IPS-20b (cell line): ENCODE measurements at regions not wholly inside any gene's neighbourhood (a gene's known extent, or its start where the extent isn't known, plus 50 kb on each side); places are given as distances from the start of the nearest gene placed in this dataset.

Source experiments
- H3K27ac ChIP-seq: one replicate; pipeline ENCODE4 v1.5.1; 2013; ENCODE audit warnings: low read length
- H3K27me3 ChIP-seq: 2 replicates; pipeline ENCODE4 v1.6.1; 2013; ENCODE audit warnings: mild to moderate bottlenecking, low read length, inconsistent platforms; ENCODE audit not compliant: insufficient read depth
- H3K36me3 ChIP-seq: 2 replicates; pipeline ENCODE4 v1.6.1; 2013; ENCODE audit warnings: low read depth, mild to moderate bottlenecking, inconsistent platforms, low read length, moderate library complexity; ENCODE audit not compliant: insufficient read depth
- H3K4me1 ChIP-seq: 2 replicates; pipeline ENCODE4 v1.6.1; 2013; ENCODE audit warnings: mild to moderate bottlenecking, control low read depth, inconsistent platforms, low read length, moderate library complexity; ENCODE audit not compliant: insufficient read depth
- H3K4me3 ChIP-seq: 2 replicates; pipeline ENCODE4 v1.5.1; 2013; ENCODE audit warnings: mild to moderate bottlenecking, low read length, inconsistent platforms
- H3K9ac ChIP-seq: 2 replicates; pipeline ENCODE4 v1.6.1; 2013; ENCODE audit warnings: low read depth, mild to moderate bottlenecking, inconsistent platforms, low read length, moderate library complexity
- H3K9me3 ChIP-seq: 2 replicates; pipeline ENCODE4 v1.6.1; 2013; ENCODE audit warnings: mild to moderate bottlenecking, low read depth, low read length, inconsistent platforms; ENCODE audit not compliant: insufficient read depth

GRCh38 chr2:2851316-2851715 is 520.2 kb upstream of the MYT1L start:
- Histone ChIP-seq H3K4me3 (no peak overlapping the region), H3K9me3 (no peaks in the 10 kb centered on the region), H3K4me1 (peaks cover 7% of the 10 kb centered on the region; the same call in 1 of the 2 replicates), H3K9ac (no peak overlapping the region), H3K27me3 (no peaks in the 10 kb centered on the region), H3K36me3 (no peaks in the 10 kb centered on the region), H3K27ac (no peak overlapping the region)

GRCh38 chr2:2850859-2851258 is 519.8 kb upstream of the MYT1L start:
- H3K4me3 ChIP-seq, result no peak overlapping the region
- H3K9ac ChIP-seq, result no peak overlapping the region
- no peak overlapping the region for H3K27ac ChIP-seq
- H3K27me3 ChIP-seq, result no peaks in the 10 kb centered on the region
- no peaks in the 10 kb centered on the region for H3K9me3 ChIP-seq
- peaks cover 7% of the 10 kb centered on the region; the same call in 1 of the 2 replicates for H3K4me1 ChIP-seq
- no peaks in the 10 kb centered on the region for H3K36me3 ChIP-seq

GRCh38 chr2:2850218-2850755 is 519.2 kb upstream of the MYT1L start:
- Histone ChIP-seq H3K36me3 (no peaks in the 10 kb centered on the region), H3K27me3 (no peaks in the 10 kb centered on the region), H3K4me3 (no peak overlapping the region), H3K27ac (no peak overlapping the region), H3K4me1 (peaks cover 7% of the 10 kb centered on the region; the same call in 1 of the 2 replicates), H3K9ac (no peak overlapping the region), H3K9me3 (no peaks in the 10 kb centered on the region)

- no peak overlapping the region for H3K27ac ChIP-seq
- H3K4me3 ChIP-seq, result no peak overlapping the region
- H3K36me3 ChIP-seq, result no peaks in the 10 kb centered on the region
- H3K27me3 ChIP-seq, result no peaks in the 10 kb centered on the region
- H3K4me1 ChIP-seq, result peaks cover 7% of the 10 kb centered on the region; the same call in 1 of the 2 replicates
- no peak overlapping the region for H3K9ac ChIP-seq
- no peaks in the 10 kb centered on the region for H3K9me3 ChIP-seq
Observed at GRCh38 chr2:2849464-2850217, 518.6 kb upstream of the MYT1L start.

GRCh38 chr2:2848621-2849333 is 517.7 kb upstream of the MYT1L start:
- Histone ChIP-seq H3K4me1 (peaks cover 7% of the 10 kb centered on the region; the same call in 1 of the 2 replicates), H3K27ac (no peak overlapping the region), H3K9me3 (no peaks in the 10 kb centered on the region), H3K36me3 (no peaks in the 10 kb centered on the region), H3K9ac (no peak overlapping the region), H3K27me3 (no peaks in the 10 kb centered on the region), H3K4me3 (no peak overlapping the region)

- H3K27me3 ChIP-seq, result no peaks in the 10 kb centered on the region
- H3K4me1 ChIP-seq, result peaks cover 7% of the 10 kb centered on the region; the same call in 1 of the 2 replicates
- H3K9ac ChIP-seq, result no peak overlapping the region
- no peak overlapping the region for H3K27ac ChIP-seq
- H3K36me3 ChIP-seq, result no peaks in the 10 kb centered on the region
- H3K9me3 ChIP-seq, result no peaks in the 10 kb centered on the region
- no peak overlapping the region for H3K4me3 ChIP-seq
Observed at GRCh38 chr2:2848198-2848597, 517.1 kb upstream of the MYT1L start.

- no peaks in the 10 kb centered on the region for H3K9me3 ChIP-seq
- H3K36me3 ChIP-seq, result no peaks in the 10 kb centered on the region
- no peak overlapping the region for H3K4me3 ChIP-seq
- peaks cover 7% of the 10 kb centered on the region; the same call in 1 of the 2 replicates for H3K4me1 ChIP-seq
- H3K27me3 ChIP-seq, result no peaks in the 10 kb centered on the region
- H3K9ac ChIP-seq, result no peak overlapping the region
- H3K27ac ChIP-seq, result no peak overlapping the region
Observed at GRCh38 chr2:2847209-2847676, 516.2 kb upstream of the MYT1L start.

- H3K4me3 ChIP-seq, result no peak overlapping the region
- H3K27ac ChIP-seq, result no peak overlapping the region
- H3K27me3 ChIP-seq, result no peaks in the 10 kb centered on the region
- no peak overlapping the region for H3K9ac ChIP-seq
- no peaks in the 10 kb centered on the region for H3K36me3 ChIP-seq
- peaks cover 7% of the 10 kb centered on the region; the same call in 1 of the 2 replicates for H3K4me1 ChIP-seq
- H3K9me3 ChIP-seq, result no peaks in the 10 kb centered on the region
Observed at GRCh38 chr2:2846332-2847208, 515.5 kb upstream of the MYT1L start.

- H3K27me3 ChIP-seq, result no peaks in the 10 kb centered on the region
- H3K4me3 ChIP-seq, result no peak overlapping the region
- H3K9me3 ChIP-seq, result no peaks in the 10 kb centered on the region
- H3K4me1 ChIP-seq, result peaks cover 7% of the 10 kb centered on the region; the same call in 1 of the 2 replicates
- no peak overlapping the region for H3K27ac ChIP-seq
- H3K36me3 ChIP-seq, result no peaks in the 10 kb centered on the region
- H3K9ac ChIP-seq, result no peak overlapping the region
Observed at GRCh38 chr2:2845806-2846315, 514.8 kb upstream of the MYT1L start.

- no peak overlapping the region for H3K27ac ChIP-seq
- no peaks in the 10 kb centered on the region for H3K9me3 ChIP-seq
- no peaks in the 10 kb centered on the region for H3K27me3 ChIP-seq
- no peaks in the 10 kb centered on the region for H3K36me3 ChIP-seq
- H3K4me3 ChIP-seq, result no peak overlapping the region
- H3K4me1 ChIP-seq, result peaks cover 7% of the 10 kb centered on the region; the same call in 1 of the 2 replicates
- no peak overlapping the region for H3K9ac ChIP-seq
Observed at GRCh38 chr2:2845267-2845666, 514.2 kb upstream of the MYT1L start.
